Liver (tissue), 7 donors: ENCODE measurements at regions not wholly inside any gene's neighbourhood (a gene's known extent, or its start where the extent isn't known, plus 50 kb on each side); places are given as distances from the start of the nearest gene placed in this dataset.

Experiments
- DNase-seq: peaks from one replicate; pipeline ENCODE4 v3.0.0-alpha.2; 2017; ENCODE audit warnings: low spot score
- H3K27ac ChIP-seq, 2 donors: one replicate each; pipeline ENCODE4 v1.7.0; 2013; ENCODE audit warnings: inconsistent platforms in 2 of 2, low read length in 2 of 2, control low read depth in 1 of 2, low read depth in 1 of 2, mild to moderate bottlenecking in 1 of 2
- H3K27me3 ChIP-seq, 4 donors: one replicate each; pipeline versions ENCODE4 v1.6.1 to v1.7.0; 2013; ENCODE audit warnings: low read length in 3 of 4, inconsistent platforms in 1 of 4, mild to moderate bottlenecking in 1 of 4, moderate library complexity in 1 of 4; ENCODE audit not compliant: control insufficient read depth in 4 of 4, insufficient read depth in 4 of 4
- H3K36me3 ChIP-seq, 4 donors: one replicate each; pipeline versions ENCODE4 v1.6.1 to v1.7.0; 2013; ENCODE audit warnings: low read length in 3 of 4, mild to moderate bottlenecking in 3 of 4, low read depth in 1 of 4, moderate library complexity in 1 of 4; ENCODE audit not compliant: control insufficient read depth in 4 of 4, insufficient read depth in 3 of 4
- H3K4me1 ChIP-seq, 4 donors: one replicate each; pipeline versions ENCODE4 v1.6.1 to v1.7.0; 2013; ENCODE audit warnings: low read length in 3 of 4, mild to moderate bottlenecking in 3 of 4, moderate library complexity in 1 of 4; ENCODE audit not compliant: control insufficient read depth in 4 of 4, insufficient read depth in 4 of 4
- H3K4me3 ChIP-seq, 3 donors: one replicate each; pipeline versions ENCODE4 v1.6.1 to v1.7.0; 2013; ENCODE audit warnings: low read length in 3 of 3, control low read depth in 1 of 3, low read depth in 1 of 3, mild to moderate bottlenecking in 1 of 3
- H3K9ac ChIP-seq, 2 donors: one replicate each; pipeline ENCODE4 v1.7.0; 2013; ENCODE audit warnings: low read length in 2 of 2, mild to moderate bottlenecking in 2 of 2, moderate library complexity in 2 of 2, control low read depth in 1 of 2, low read depth in 1 of 2
- H3K9me3 ChIP-seq, 4 donors: one replicate each; pipeline versions ENCODE4 v1.6.1 to v1.7.0; 2013; ENCODE audit warnings: low read length in 3 of 4; ENCODE audit not compliant: control insufficient read depth in 4 of 4
- ATF3 ChIP-seq: IDR thresholded peaks from 2 replicates; pipeline ENCODE4 v1.6.1; 2016; ENCODE audit warnings: antibody characterized with exemption
- EGR1 ChIP-seq, 2 donors: IDR thresholded peaks; 2 replicates each; pipeline ENCODE4 v1.6.1; 2016 to 2018; ENCODE audit warnings: antibody characterized with exemption in 2 of 2, low read depth in 2 of 2
- FOXA1 ChIP-seq: IDR thresholded peaks from 2 replicates; pipeline ENCODE4 v1.6.1; 2016; ENCODE audit warnings: antibody characterized with exemption
- FOXA2 ChIP-seq: IDR thresholded peaks from 2 replicates; pipeline ENCODE4 v1.6.1; 2016; ENCODE audit warnings: antibody characterized with exemption
- GABPA ChIP-seq, 2 donors: IDR thresholded peaks in 1 of 2; conservative IDR thresholded peaks in 1 of 2; 2 replicates each; pipeline ENCODE4 v1.6.1; 2016; ENCODE audit warnings: antibody characterized with exemption in 2 of 2, mild to moderate bottlenecking in 1 of 2, moderate library complexity in 1 of 2
- HNF4A ChIP-seq, 2 donors: conservative IDR thresholded peaks; 2 replicates each; pipeline ENCODE4 v1.6.1; 2016; ENCODE audit warnings: antibody characterized with exemption in 2 of 2, mild to moderate bottlenecking in 2 of 2
- HNF4G ChIP-seq: IDR thresholded peaks from 2 replicates; pipeline ENCODE4 v1.6.1; 2016; ENCODE audit warnings: antibody characterized with exemption
- MAX ChIP-seq: IDR thresholded peaks from 2 replicates; pipeline ENCODE4 v1.6.1; 2016; ENCODE audit warnings: antibody characterized with exemption
- NR2F2 ChIP-seq: IDR thresholded peaks from 2 replicates; pipeline ENCODE4 v1.6.1; 2016; ENCODE audit warnings: antibody characterized with exemption
- RAD21 ChIP-seq, 2 donors: IDR thresholded peaks; 2 replicates each; pipeline ENCODE4 v1.6.1; 2016; ENCODE audit warnings: antibody characterized with exemption in 2 of 2, mild to moderate bottlenecking in 2 of 2
- REST ChIP-seq: IDR thresholded peaks from 2 replicates; pipeline ENCODE4 v1.6.1; 2016; ENCODE audit warnings: antibody characterized with exemption, mild to moderate bottlenecking
- RXRA ChIP-seq, 2 donors: IDR thresholded peaks; 2 replicates each; pipeline ENCODE4 v1.6.1; 2017 to 2018; ENCODE audit warnings: antibody characterized with exemption in 2 of 2, mild to moderate bottlenecking in 1 of 2
- TAF1 ChIP-seq: conservative IDR thresholded peaks from 2 replicates; pipeline ENCODE4 v1.6.1; 2016; ENCODE audit warnings: antibody characterized with exemption, mild to moderate bottlenecking
- YY1 ChIP-seq: IDR thresholded peaks from 2 replicates; pipeline ENCODE4 v1.6.1; 2016; ENCODE audit warnings: antibody characterized with exemption, mild to moderate bottlenecking
- ZBTB33 ChIP-seq: IDR thresholded peaks from 2 replicates; pipeline ENCODE4 v1.6.1; 2016; ENCODE audit warnings: antibody characterized with exemption
- WGBS: extraction: QIAGEN DNeasy Blood & Tissue Kit; methylation state at CpG from one replicate; pipeline ENCODE4 v1.1.7; 2013; 5-methylcytosine and 5-hydroxymethylcytosine counted together
- donor health status: healthy.
- donor health status: healthy.
- donor health status: healthy.
- donor health status: healthy.

- H3K27me3 ChIP-seq = no peaks in the 10 kb centered on the region
- peaks cover 0 to 4% (median 0%) of the 10 kb centered on the region in 4 donors for H3K9me3 ChIP-seq
- no peak for TF ChIP-seq RXRA (IDR thresholded peaks at IDR 0.05)
- no peak for TF ChIP-seq EGR1 (IDR thresholded peaks at IDR 0.05; ENCODE audit: low read depth in 2 of 2)
- TF ChIP-seq RAD21 (IDR thresholded peaks at IDR 0.05) = no peak
- no peak for TF ChIP-seq HNF4A (conservative IDR thresholded peaks at IDR 0.05)
- TF ChIP-seq NR2F2 = no peak
- no peak for TF ChIP-seq ZBTB33
- H3K4me3 ChIP-seq = no peak overlapping the region
- DNase-seq = no peak
- WGBS = 82% methylated on average over 16 of the region's 16 CpGs
- no peak overlapping the region for H3K9ac ChIP-seq
- no peak overlapping the region for H3K27ac ChIP-seq
- no peaks in the 10 kb centered on the region for H3K36me3 ChIP-seq
- H3K4me1 ChIP-seq = no peaks in the 10 kb centered on the region
Measured at GRCh38 chr17:83144421-83145357, 65.3 kb downstream of the METRNL start.

GRCh38 chr17:83145358-83145738 lies 65.9 kb downstream of the METRNL start:
- Histone ChIP-seq H3K27ac (no peak overlapping the region), H3K9ac (no peak overlapping the region), H3K4me3 (no peak overlapping the region), H3K9me3 (peaks cover 0 to 4% (median 0%) of the 10 kb centered on the region in 4 donors), H3K36me3 (no peaks in the 10 kb centered on the region), H3K4me1 (no peaks in the 10 kb centered on the region), H3K27me3 (no peaks in the 10 kb centered on the region)
- 69% methylated on average over 5 of the region's 5 CpGs for WGBS
- no peak for TF ChIP-seq FOXA1
- TF ChIP-seq NR2F2 = no peak
- TF ChIP-seq TAF1 = no peak
- no peak for TF ChIP-seq RXRA (IDR thresholded peaks at IDR 0.05)
- TF ChIP-seq FOXA2 = no peak
- TF ChIP-seq REST = no peak
- TF ChIP-seq HNF4A (conservative IDR thresholded peaks at IDR 0.05) = no peak
- TF ChIP-seq ATF3 = no peak
- TF ChIP-seq RAD21 (IDR thresholded peaks at IDR 0.05) = no peak
- TF ChIP-seq YY1 = no peak
- no peak for TF ChIP-seq MAX
- TF ChIP-seq HNF4G = no peak
- no peak for TF ChIP-seq EGR1 (IDR thresholded peaks at IDR 0.05; ENCODE audit: low read depth in 2 of 2)
- TF ChIP-seq GABPA (IDR thresholded peaks at IDR 0.05 in 1 of 2, conservative IDR thresholded peaks at IDR 0.05 in 1 of 2) = no peak
- no peak for TF ChIP-seq ZBTB33
- DNase-seq = no peak
